ENCODE measurements at regions not wholly inside any gene's neighbourhood (a gene's known extent, or its start where the extent isn't known, plus 50 kb on each side); places are given as distances from the start of the nearest gene placed in this dataset.

GRCh38 chr2:56088411-56088810 is 95.4 kb upstream of the CCDC85A start:
- TF ChIP-seq OSR1 (CRISPR knock-in tag; IDR thresholded peaks at IDR 0.05) (no peak), ARNTL (CRISPR knock-in tag; IDR thresholded peaks at IDR 0.05; ENCODE audit: borderline replicate concordance, low read depth) (no peak)
- 0 out of 3 replicates have a peak, but pooled peaks have one; percentile 26 for ATAC-seq

- ATAC-seq, result no peak
These were observed 93.9 kb upstream of the CCDC85A start for GRCh38 chr2:56089931-56090330.

GRCh38 chr2:56099963-56100362 is 83.8 kb upstream of the CCDC85A start:
- ATAC-seq, result no peak

More at GRCh38 chr2:56089931-56090330, 93.9 kb upstream of the CCDC85A start:
- TF ChIP-seq ZC3H10 (CRISPR knock-in tag; IDR thresholded peaks at IDR 0.05) (no peak), POU6F1 (CRISPR knock-in tag; IDR thresholded peaks at IDR 0.05; ENCODE audit: borderline replicate concordance, low read depth) (no peak), ZNF565 (CRISPR knock-in tag; conservative IDR thresholded peaks at IDR 0.05; ENCODE audit: low read depth) (no peak), CSRNP3 (CRISPR knock-in tag; IDR thresholded peaks at IDR 0.05) (no peak), ZNF70 (CRISPR knock-in tag; IDR thresholded peaks at IDR 0.05) (no peak), ARNTL (CRISPR knock-in tag; IDR thresholded peaks at IDR 0.05; ENCODE audit: borderline replicate concordance, low read depth) (no peak), PPARA (CRISPR knock-in tag; IDR thresholded peaks at IDR 0.05; ENCODE audit: borderline replicate concordance) (no peak), CREB5 (CRISPR knock-in tag; IDR thresholded peaks at IDR 0.05; ENCODE audit: low read depth) (no peak), ZFP30 (CRISPR knock-in tag; IDR thresholded peaks at IDR 0.05) (no peak), ISL1 (CRISPR knock-in tag; IDR thresholded peaks at IDR 0.05) (no peak), TSHZ2 (CRISPR knock-in tag; IDR thresholded peaks at IDR 0.05) (no peak), RARB (CRISPR knock-in tag; IDR thresholded peaks at IDR 0.05) (no peak), CSDC2 (CRISPR knock-in tag; IDR thresholded peaks at IDR 0.05) (no peak)

GRCh38 chr2:56100791-56101312 is 82.9 kb upstream of the CCDC85A start:
- no peak for ATAC-seq
- no peak for TF ChIP-seq POU6F1 (CRISPR knock-in tag; IDR thresholded peaks at IDR 0.05; ENCODE audit: borderline replicate concordance, low read depth)
- no peak for TF ChIP-seq RARB (CRISPR knock-in tag; IDR thresholded peaks at IDR 0.05)
- TF ChIP-seq CREB5 (CRISPR knock-in tag; IDR thresholded peaks at IDR 0.05; ENCODE audit: low read depth), result no peak
- TF ChIP-seq PATZ1 (CRISPR knock-in tag; IDR thresholded peaks at IDR 0.05; ENCODE audit: borderline replicate concordance), result no peak
- no peak for TF ChIP-seq GLIS3 (CRISPR knock-in tag; IDR thresholded peaks at IDR 0.05)
- no peak for TF ChIP-seq ESRRG (CRISPR knock-in tag; IDR thresholded peaks at IDR 0.05)
- TF ChIP-seq ZC3H10 (CRISPR knock-in tag; IDR thresholded peaks at IDR 0.05), result no peak
- no peak for TF ChIP-seq TCF4 (CRISPR knock-in tag; IDR thresholded peaks at IDR 0.05; ENCODE audit: borderline replicate concordance)
- no peak for TF ChIP-seq ARNTL (CRISPR knock-in tag; IDR thresholded peaks at IDR 0.05; ENCODE audit: borderline replicate concordance, low read depth)
- TF ChIP-seq ZNF70 (CRISPR knock-in tag; IDR thresholded peaks at IDR 0.05), result no peak
- TF ChIP-seq ZFP30 (CRISPR knock-in tag; IDR thresholded peaks at IDR 0.05), result no peak
- TF ChIP-seq ZNF565 (CRISPR knock-in tag; conservative IDR thresholded peaks at IDR 0.05; ENCODE audit: low read depth), result no peak
- no peak for TF ChIP-seq ZFP3 (CRISPR knock-in tag; IDR thresholded peaks at IDR 0.05)
- TF ChIP-seq TSHZ2 (CRISPR knock-in tag; IDR thresholded peaks at IDR 0.05), result no peak

More at GRCh38 chr2:56099963-56100362, 83.8 kb upstream of the CCDC85A start:
- no peak for TF ChIP-seq ZNF70 (CRISPR knock-in tag; IDR thresholded peaks at IDR 0.05)
- no peak for TF ChIP-seq GLIS3 (CRISPR knock-in tag; IDR thresholded peaks at IDR 0.05)
- no peak for TF ChIP-seq ISL1 (CRISPR knock-in tag; IDR thresholded peaks at IDR 0.05)
